ENCODE measurements at regions not wholly inside any gene's neighbourhood (a gene's known extent, or its start where the extent isn't known, plus 50 kb on each side); places are given as distances from the start of the nearest gene placed in this dataset.

DNA sequence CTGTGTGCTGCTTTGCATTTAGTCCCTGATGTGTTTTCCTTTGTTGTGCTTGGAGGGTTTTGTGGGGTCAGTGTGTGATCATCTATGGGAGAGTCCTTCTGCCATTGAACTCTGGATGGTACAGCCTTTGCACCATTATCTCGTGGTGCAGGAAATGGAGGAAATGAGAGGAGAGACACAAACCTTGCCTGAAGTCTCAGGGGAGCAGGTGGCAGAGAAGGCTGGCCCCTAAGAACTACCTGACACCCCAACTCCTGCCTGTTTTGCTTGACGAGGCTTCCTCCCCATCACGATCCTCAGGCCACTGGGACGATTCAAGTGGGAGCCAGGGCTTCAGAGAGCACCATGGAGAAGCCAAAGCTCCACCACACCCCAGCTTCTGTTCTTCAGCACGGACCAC, 1316.4 kb downstream of the TBC1D22A start:
- no peak overlapping the region for H3K4me3 ChIP-seq (ENCODE audit: low read depth, low read length)
- no peak for TF ChIP-seq CTCF (IDR thresholded peaks at IDR 0.05; ENCODE audit: control insufficient read depth, extremely low read depth, insufficient read depth)
- no peak for DNase-seq (ENCODE audit: low read depth)

- H3K4me3 ChIP-seq (ENCODE audit: low read depth, low read length) = no peak overlapping the region
- DNase-seq (ENCODE audit: low read depth) = no peak
- no peak for TF ChIP-seq CTCF (IDR thresholded peaks at IDR 0.05; ENCODE audit: control insufficient read depth, extremely low read depth, insufficient read depth)
Measured at GRCh38 chr22:48077699-48078098, 1315.2 kb downstream of the TBC1D22A start.

DNA sequence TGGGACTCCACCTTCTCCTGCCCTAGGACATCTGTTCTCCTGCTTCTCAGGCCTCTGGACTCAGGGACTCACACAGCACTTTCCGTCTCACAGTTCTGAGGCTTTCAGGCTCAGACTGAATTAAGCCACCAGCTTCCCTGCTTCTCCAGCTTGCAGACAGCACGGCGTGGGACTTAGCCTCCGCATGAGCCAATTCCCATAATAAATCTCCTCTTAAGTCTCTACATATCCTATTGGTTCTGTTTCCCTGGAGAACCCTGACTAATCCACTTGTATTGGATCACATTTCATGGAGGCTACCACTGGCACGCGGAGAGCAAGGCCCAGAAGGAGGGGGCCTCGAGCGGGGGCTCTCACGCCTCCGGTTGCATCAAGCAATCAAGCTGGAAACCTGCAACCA, 1313.6 kb downstream of the TBC1D22A start:
- no peak overlapping the region for H3K4me3 ChIP-seq (ENCODE audit: low read depth, low read length)
- no peak for DNase-seq (ENCODE audit: low read depth)
- TF ChIP-seq CTCF (IDR thresholded peaks at IDR 0.05; ENCODE audit: control insufficient read depth, extremely low read depth, insufficient read depth) = no peak

- no peak for DNase-seq (ENCODE audit: low read depth)
- TF ChIP-seq CTCF (IDR thresholded peaks at IDR 0.05; ENCODE audit: control insufficient read depth, extremely low read depth, insufficient read depth) = no peak
- H3K4me3 ChIP-seq (ENCODE audit: low read depth, low read length) = no peak overlapping the region
Measured at GRCh38 chr22:48075604-48076003, 1313.2 kb downstream of the TBC1D22A start.

DNA sequence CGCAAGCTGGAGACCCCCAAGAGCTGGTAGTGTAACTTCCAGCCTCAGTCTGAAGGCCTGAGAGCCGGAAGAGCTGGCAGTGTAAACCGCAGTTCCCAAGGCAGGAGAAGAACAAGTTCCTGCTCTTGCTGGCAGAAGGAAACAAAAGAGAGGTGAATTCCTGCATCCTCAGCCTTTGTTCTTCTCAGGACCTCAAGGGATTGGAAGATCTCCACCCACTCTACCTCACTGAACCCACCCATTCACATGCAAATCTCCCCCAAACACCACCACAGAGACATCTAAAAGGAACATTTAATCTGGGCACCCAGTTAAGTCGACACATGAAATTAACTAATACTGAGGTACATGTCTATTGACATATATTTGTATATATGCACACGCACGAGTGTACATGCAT, 1310.3 kb downstream of the TBC1D22A start:
- TF ChIP-seq CTCF (IDR thresholded peaks at IDR 0.05; ENCODE audit: control insufficient read depth, extremely low read depth, insufficient read depth) = no peak
- DNase-seq (ENCODE audit: low read depth) = no peak
- H3K4me3 ChIP-seq (ENCODE audit: low read depth, low read length) = no peak overlapping the region

- TF ChIP-seq CTCF (IDR thresholded peaks at IDR 0.05; ENCODE audit: control insufficient read depth, extremely low read depth, insufficient read depth) = no peak
- no peak for DNase-seq (ENCODE audit: low read depth)
- H3K4me3 ChIP-seq (ENCODE audit: low read depth, low read length) = no peak overlapping the region
Measured at GRCh38 chr22:48071828-48072227, 1309.4 kb downstream of the TBC1D22A start.

DNA sequence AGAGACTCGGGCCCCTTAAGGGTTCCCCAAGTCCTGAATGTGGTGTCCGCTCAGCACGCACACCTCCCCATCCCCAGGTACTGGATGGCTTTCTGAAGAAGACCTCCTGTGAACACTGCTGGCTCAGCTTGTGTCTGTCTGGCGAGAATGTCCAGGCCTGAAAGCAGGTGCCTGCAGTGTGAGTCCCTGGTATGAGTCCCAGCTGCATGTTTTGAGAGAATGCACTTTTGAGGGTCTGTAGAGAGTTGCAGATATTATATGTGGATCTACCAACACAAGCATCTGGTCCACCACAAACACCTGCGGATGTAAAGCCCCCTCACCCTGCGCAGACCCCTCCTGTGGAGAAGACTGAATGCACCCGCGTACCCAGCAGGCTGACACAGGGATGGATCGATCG, 1308.9 kb downstream of the TBC1D22A start:
- DNase-seq (ENCODE audit: low read depth) = no peak
- no peak for TF ChIP-seq CTCF (IDR thresholded peaks at IDR 0.05; ENCODE audit: control insufficient read depth, extremely low read depth, insufficient read depth)
- no peak overlapping the region for H3K4me3 ChIP-seq (ENCODE audit: low read depth, low read length)
